ENCODE measurements at regions not wholly inside any gene's neighbourhood (a gene's known extent, or its start where the extent isn't known, plus 50 kb on each side); places are given as distances from the start of the nearest gene placed in this dataset.

DNA sequence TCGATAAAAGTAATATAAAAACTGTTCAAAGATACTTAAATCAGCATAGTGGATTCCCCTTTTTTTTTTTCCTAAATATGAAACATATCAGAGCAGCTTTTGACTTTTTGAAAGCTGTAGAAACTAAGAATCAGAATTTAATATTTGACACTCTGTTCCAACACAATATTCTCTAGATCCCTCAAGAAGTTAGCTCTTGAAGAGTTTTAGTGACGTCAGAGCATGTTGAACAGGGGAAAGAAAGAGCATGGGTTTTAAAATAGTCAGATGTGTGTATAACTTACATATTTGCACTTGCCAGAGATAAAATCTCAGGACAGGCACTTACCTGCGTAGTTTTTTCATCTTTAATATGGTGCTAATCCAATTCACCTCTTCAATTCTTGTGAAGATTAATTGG, 75.2 kb upstream of the FBXL7 start (continued):
- TF ChIP-seq SMAD1 (IDR thresholded peaks at IDR 0.05; ENCODE audit: low read depth, partially characterized antibody) (no peak), HDAC2 (IDR thresholded peaks at IDR 0.05) (no peak)

- ATAC-seq: no peak
- Histone ChIP-seq H3K9ac (ENCODE audit: control insufficient read depth, insufficient read depth, low read length) (no peak overlapping the region), H3K4me3 (no peak overlapping the region), H3K36me3 (ENCODE audit: control insufficient read depth in 2 of 2, insufficient read depth in 2 of 2, low read length in 1 of 2) (no peaks in the 10 kb centered on the region), H3K27ac (ENCODE audit: control insufficient read depth, insufficient read depth) (no peak overlapping the region), H3K9me3 (replicated peaks; ENCODE audit: control insufficient read depth, insufficient read depth, low read length) (no peaks in the 10 kb centered on the region), H4K20me1 (ENCODE audit: control insufficient read depth, insufficient read depth) (no peaks in the 10 kb centered on the region), H3K4me2 (ENCODE audit: control insufficient read depth, insufficient read depth) (no peak overlapping the region), H2AFZ (ENCODE audit: control insufficient read depth, low read depth, low read length) (no peak overlapping the region), H3K79me2 (ENCODE audit: control insufficient read depth, insufficient read depth, low read length) (no peaks in the 10 kb centered on the region), H3K4me1 (ENCODE audit: control insufficient read depth, insufficient read depth, low read length) (no peaks in the 10 kb centered on the region), H3K27me3 (replicated peaks in 1 of 2; ENCODE audit: control insufficient read depth in 2 of 2, insufficient read depth in 2 of 2, low read length in 1 of 2) (no peaks in the 10 kb centered on the region)
- ChIA-PET POLR2A (no interaction called here), RAD21 (ENCODE audit: unreplicated experiment) (no interaction called here), SMC1A (ENCODE audit: uncharacterized antibody, unreplicated experiment) (no interaction called here), CTCF (no interaction called here)
- BruUV-seq (replicated peaks): no TSS peak
- in situ Hi-C loops (cut with MboI) (no loop called here), intact Hi-C loops (cut with micrococcal nuclease; ENCODE audit: unreplicated experiment) (no loop called here)
- TF ChIP-seq CBX3 (IDR thresholded peaks at IDR 0.05; ENCODE audit: borderline replicate concordance, low read depth): no peak
- no peak for TF ChIP-seq E4F1 (IDR thresholded peaks at IDR 0.05; ENCODE audit: borderline replicate concordance, partially characterized antibody)
- TF ChIP-seq ZNF24 (IDR thresholded peaks at IDR 0.05): no peak
- TF ChIP-seq TBL1XR1 (IDR thresholded peaks at IDR 0.05; ENCODE audit: low read depth, low read length): no peak
- TF ChIP-seq CBX5 (IDR thresholded peaks at IDR 0.05; ENCODE audit: low read depth): no peak
- TF ChIP-seq ZNF384 (IDR thresholded peaks at IDR 0.05; ENCODE audit: borderline replicate concordance, low read depth, low read length): no peak
- TF ChIP-seq SMARCA5 (IDR thresholded peaks at IDR 0.05): no peak
- no peak for TF ChIP-seq NR2F1 (conservative IDR thresholded peaks at IDR 0.05)
- no peak for TF ChIP-seq RUNX3 (IDR thresholded peaks at IDR 0.05; ENCODE audit: low read length)
- no peak for TF ChIP-seq BHLHE40 (IDR thresholded peaks at IDR 0.05; ENCODE audit: borderline replicate concordance in 1 of 2, low read depth in 2 of 2, low read length in 1 of 2)
- no peak for TF ChIP-seq CHD1 (IDR thresholded peaks at IDR 0.05; ENCODE audit: low read depth, low read length)
- no peak for TF ChIP-seq IRF5 (IDR thresholded peaks at IDR 0.05; ENCODE audit: borderline replicate concordance)
- TF ChIP-seq MXI1 (IDR thresholded peaks at IDR 0.05; ENCODE audit: low read depth, low read length): no peak
- TF ChIP-seq TAF1 (IDR thresholded peaks at IDR 0.05; ENCODE audit: borderline replicate concordance, low read depth, low read length): no peak
- TF ChIP-seq SP1 (IDR thresholded peaks at IDR 0.05; ENCODE audit: low read depth, low read length): no peak
- TF ChIP-seq, protein P1, sequence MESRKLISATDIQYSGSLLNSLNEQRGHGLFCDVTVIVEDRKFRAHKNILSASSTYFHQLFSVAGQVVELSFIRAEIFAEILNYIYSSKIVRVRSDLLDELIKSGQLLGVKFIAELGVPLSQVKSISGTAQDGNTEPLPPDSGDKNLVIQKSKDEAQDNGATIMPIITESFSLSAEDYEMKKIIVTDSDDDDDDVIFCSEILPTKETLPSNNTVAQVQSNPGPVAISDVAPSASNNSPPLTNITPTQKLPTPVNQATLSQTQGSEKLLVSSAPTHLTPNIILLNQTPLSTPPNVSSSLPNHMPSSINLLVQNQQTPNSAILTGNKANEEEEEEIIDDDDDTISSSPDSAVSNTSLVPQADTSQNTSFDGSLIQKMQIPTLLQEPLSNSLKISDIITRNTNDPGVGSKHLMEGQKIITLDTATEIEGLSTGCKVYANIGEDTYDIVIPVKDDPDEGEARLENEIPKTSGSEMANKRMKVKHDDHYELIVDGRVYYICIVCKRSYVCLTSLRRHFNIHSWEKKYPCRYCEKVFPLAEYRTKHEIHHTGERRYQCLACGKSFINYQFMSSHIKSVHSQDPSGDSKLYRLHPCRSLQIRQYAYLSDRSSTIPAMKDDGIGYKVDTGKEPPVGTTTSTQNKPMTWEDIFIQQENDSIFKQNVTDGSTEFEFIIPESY (IDR thresholded peaks at IDR 0.05): no peak
- TF ChIP-seq EGR1 (IDR thresholded peaks at IDR 0.05; ENCODE audit: borderline replicate concordance in 1 of 2, low read depth in 2 of 2, low read length in 2 of 2): no peak
- FAIRE-seq: no peak
- no peak for DNase-seq (ENCODE audit: low read depth, low spot score)
- 2% methylated on average over 4 of the region's 4 CpGs for WGBS (ENCODE audit: insufficient coverage, insufficient replicate concordance, low lambda C conversion rate, missing lambda C conversion rate)
Observed at GRCh38 chr5:15421921-15422412, 78.0 kb upstream of the FBXL7 start.
